ENCODE measurements at regions not wholly inside any gene's neighbourhood (a gene's known extent, or its start where the extent isn't known, plus 50 kb on each side); places are given as distances from the start of the nearest gene placed in this dataset.

DNA sequence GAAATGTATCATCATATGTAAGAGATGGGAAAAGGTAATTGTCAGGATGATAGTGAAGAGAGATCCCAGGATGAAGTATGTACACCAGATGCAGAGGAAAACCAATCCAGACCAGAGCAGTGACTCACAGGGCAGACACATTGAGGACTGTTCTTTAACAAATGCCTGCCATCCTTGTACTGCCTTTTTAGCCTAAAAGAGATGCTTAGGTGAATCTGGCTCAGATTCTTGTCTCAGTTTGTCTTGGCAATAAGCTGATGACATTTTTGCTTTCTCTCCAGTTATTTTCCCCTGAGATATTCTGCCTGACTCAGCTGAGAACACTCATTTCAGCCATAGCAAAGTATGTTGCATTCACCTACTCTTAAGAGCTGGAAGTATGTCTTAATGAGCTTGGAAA lies 405.3 kb upstream of the USP15 start:
- Mint-ChIP-seq H3K4me3 (ENCODE audit: low read depth, unreplicated experiment) (no peak overlapping the region), H3K9me3 (ENCODE audit: low read depth, unreplicated experiment) (peaks cover 5% of the 10 kb centered on the region), H3K27me3 (ENCODE audit: unreplicated experiment) (no peaks in the 10 kb centered on the region), H3K27ac (ENCODE audit: unreplicated experiment) (no peak overlapping the region), H3K4me1 (ENCODE audit: low read depth, unreplicated experiment) (no peaks in the 10 kb centered on the region), H3K36me3 (ENCODE audit: insufficient read depth, unreplicated experiment) (no peaks in the 10 kb centered on the region)
- no peak for DNase-seq
- CTCF ChIA-PET = interaction anchor here (0.8 to 0.9 kb wide), 2 partner anchors 13 to 33 kb away, joined by 3 read pairs; no protein-coding TSS in a partner anchor
- no TSS peak for BruUV-seq (replicated peaks)
- TF ChIP-seq, protein P1, sequence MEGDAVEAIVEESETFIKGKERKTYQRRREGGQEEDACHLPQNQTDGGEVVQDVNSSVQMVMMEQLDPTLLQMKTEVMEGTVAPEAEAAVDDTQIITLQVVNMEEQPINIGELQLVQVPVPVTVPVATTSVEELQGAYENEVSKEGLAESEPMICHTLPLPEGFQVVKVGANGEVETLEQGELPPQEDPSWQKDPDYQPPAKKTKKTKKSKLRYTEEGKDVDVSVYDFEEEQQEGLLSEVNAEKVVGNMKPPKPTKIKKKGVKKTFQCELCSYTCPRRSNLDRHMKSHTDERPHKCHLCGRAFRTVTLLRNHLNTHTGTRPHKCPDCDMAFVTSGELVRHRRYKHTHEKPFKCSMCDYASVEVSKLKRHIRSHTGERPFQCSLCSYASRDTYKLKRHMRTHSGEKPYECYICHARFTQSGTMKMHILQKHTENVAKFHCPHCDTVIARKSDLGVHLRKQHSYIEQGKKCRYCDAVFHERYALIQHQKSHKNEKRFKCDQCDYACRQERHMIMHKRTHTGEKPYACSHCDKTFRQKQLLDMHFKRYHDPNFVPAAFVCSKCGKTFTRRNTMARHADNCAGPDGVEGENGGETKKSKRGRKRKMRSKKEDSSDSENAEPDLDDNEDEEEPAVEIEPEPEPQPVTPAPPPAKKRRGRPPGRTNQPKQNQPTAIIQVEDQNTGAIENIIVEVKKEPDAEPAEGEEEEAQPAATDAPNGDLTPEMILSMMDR (IDR thresholded peaks at IDR 0.05; ENCODE audit: unreplicated experiment) = no peak
- intact Hi-C loops (cut with micrococcal nuclease; ENCODE audit: unreplicated experiment) = no loop called here

DNA sequence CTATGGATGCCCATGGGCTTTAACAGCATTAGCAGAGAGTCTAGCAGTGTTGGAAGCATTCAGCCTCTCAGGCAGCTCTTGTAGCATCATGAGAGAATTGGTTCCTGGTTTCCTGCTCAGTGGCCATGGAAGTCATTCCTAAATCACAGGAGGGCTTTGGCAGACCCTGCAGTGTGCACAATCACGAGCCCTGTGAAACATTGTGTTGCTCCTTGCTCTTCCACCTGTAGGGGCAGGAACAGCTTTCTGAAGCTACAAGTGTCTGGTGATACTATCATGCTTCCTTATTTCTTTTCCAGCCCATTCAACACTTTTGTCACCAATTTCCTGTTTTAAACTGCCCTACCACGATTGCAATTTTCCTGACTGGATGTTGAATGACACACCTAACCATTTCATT lies 402.2 kb upstream of the USP15 start:
- TF ChIP-seq, protein P1 (IDR thresholded peaks at IDR 0.05; ENCODE audit: unreplicated experiment) = no peak
- BruUV-seq (replicated peaks) = no TSS peak
- H3K4me1 Mint-ChIP-seq (ENCODE audit: low read depth, unreplicated experiment) = no peaks in the 10 kb centered on the region
- no peaks in the 10 kb centered on the region for H3K36me3 Mint-ChIP-seq (ENCODE audit: insufficient read depth, unreplicated experiment)
- CTCF ChIA-PET = no interaction called here
- no peak overlapping the region for H3K4me3 Mint-ChIP-seq (ENCODE audit: low read depth, unreplicated experiment)
- no peaks in the 10 kb centered on the region for H3K27me3 Mint-ChIP-seq (ENCODE audit: unreplicated experiment)
- H3K9me3 Mint-ChIP-seq (ENCODE audit: low read depth, unreplicated experiment) = peaks cover 5% of the 10 kb centered on the region
- no peak overlapping the region for H3K27ac Mint-ChIP-seq (ENCODE audit: unreplicated experiment)
- intact Hi-C loops (cut with micrococcal nuclease; ENCODE audit: unreplicated experiment) = no loop called here
- DNase-seq = no peak

DNA sequence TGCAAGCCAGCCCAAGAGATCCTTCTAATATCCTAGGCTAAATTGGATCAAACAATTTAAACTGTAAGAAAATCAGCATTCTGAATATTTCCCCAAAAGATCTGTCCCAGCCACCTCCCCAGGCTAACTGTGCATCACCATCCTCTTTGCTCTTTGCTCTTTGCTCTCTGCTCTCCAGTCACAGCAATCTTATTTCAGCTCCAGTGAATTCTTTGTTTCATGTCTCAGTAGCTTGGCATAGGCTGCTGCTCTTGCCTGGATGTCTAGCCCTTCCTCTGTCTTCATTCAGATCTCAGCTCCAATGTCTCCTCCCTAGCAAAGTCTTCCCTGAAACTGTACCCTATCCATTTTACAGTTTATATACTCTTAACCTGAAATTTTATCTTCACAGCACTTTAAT lies 399.8 kb upstream of the USP15 start:
- no peaks in the 10 kb centered on the region for H3K9me3 Mint-ChIP-seq (ENCODE audit: low read depth, unreplicated experiment)
- no peaks in the 10 kb centered on the region for H3K36me3 Mint-ChIP-seq (ENCODE audit: insufficient read depth, unreplicated experiment)
- H3K27me3 Mint-ChIP-seq (ENCODE audit: unreplicated experiment) = no peaks in the 10 kb centered on the region
- CTCF ChIA-PET = no interaction called here
- no TSS peak for BruUV-seq (replicated peaks)
- no peak overlapping the region for H3K4me3 Mint-ChIP-seq (ENCODE audit: low read depth, unreplicated experiment)
- DNase-seq = no peak
- intact Hi-C loops (cut with micrococcal nuclease; ENCODE audit: unreplicated experiment) = no loop called here
- H3K27ac Mint-ChIP-seq (ENCODE audit: unreplicated experiment) = no peak overlapping the region
- H3K4me1 Mint-ChIP-seq (ENCODE audit: low read depth, unreplicated experiment) = no peaks in the 10 kb centered on the region
- TF ChIP-seq, protein P1 (IDR thresholded peaks at IDR 0.05; ENCODE audit: unreplicated experiment) = no peak

DNA sequence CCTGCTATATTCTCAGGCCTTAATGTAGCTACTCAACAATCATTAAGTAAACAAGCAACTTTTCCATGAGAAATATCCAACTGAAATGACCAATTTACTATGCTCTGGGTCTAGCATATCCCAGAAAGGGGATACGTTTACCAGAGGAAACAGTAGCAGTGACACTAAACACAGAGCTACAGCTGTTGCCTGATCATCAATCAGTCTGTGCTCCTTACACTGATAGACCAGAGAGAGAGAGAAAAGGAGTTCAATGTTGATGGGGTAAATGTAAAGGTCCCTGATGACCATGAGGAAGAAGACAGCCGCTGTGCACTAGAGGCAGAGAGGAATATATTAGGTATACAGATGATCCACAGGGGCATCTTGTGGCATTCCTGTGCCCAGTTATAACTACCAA lies 397.2 kb upstream of the USP15 start:
- intact Hi-C loops (cut with micrococcal nuclease; ENCODE audit: unreplicated experiment) = no loop called here
- no peaks in the 10 kb centered on the region for H3K27me3 Mint-ChIP-seq (ENCODE audit: unreplicated experiment)
- no peaks in the 10 kb centered on the region for H3K4me1 Mint-ChIP-seq (ENCODE audit: low read depth, unreplicated experiment)
- no TSS peak for BruUV-seq (replicated peaks)
- H3K27ac Mint-ChIP-seq (ENCODE audit: unreplicated experiment) = no peak overlapping the region
- no peaks in the 10 kb centered on the region for H3K36me3 Mint-ChIP-seq (ENCODE audit: insufficient read depth, unreplicated experiment)
- TF ChIP-seq, protein P1 (IDR thresholded peaks at IDR 0.05; ENCODE audit: unreplicated experiment) = no peak
- CTCF ChIA-PET = interaction anchor here (0.6 kb wide), 1 partner anchor 496 kb away, joined by 6 read pairs; no protein-coding TSS in a partner anchor
- H3K4me3 Mint-ChIP-seq (ENCODE audit: low read depth, unreplicated experiment) = no peak overlapping the region
- no peak for DNase-seq
- H3K9me3 Mint-ChIP-seq (ENCODE audit: low read depth, unreplicated experiment) = no peaks in the 10 kb centered on the region

Measured in Calu3 (cell line).